GM18526 (cell line): ENCODE measurements at regions not wholly inside any gene's neighbourhood (a gene's known extent, or its start where the extent isn't known, plus 50 kb on each side); places are given as distances from the start of the nearest gene placed in this dataset.

ENCODE experiments used
- POLR2A ChIP-seq: IDR thresholded peaks from 3 replicates; pipeline ENCODE4 v1.6.1; 2011; ENCODE audit not compliant: insufficient read length; ENCODE audit errors: extremely low read depth

DNA sequence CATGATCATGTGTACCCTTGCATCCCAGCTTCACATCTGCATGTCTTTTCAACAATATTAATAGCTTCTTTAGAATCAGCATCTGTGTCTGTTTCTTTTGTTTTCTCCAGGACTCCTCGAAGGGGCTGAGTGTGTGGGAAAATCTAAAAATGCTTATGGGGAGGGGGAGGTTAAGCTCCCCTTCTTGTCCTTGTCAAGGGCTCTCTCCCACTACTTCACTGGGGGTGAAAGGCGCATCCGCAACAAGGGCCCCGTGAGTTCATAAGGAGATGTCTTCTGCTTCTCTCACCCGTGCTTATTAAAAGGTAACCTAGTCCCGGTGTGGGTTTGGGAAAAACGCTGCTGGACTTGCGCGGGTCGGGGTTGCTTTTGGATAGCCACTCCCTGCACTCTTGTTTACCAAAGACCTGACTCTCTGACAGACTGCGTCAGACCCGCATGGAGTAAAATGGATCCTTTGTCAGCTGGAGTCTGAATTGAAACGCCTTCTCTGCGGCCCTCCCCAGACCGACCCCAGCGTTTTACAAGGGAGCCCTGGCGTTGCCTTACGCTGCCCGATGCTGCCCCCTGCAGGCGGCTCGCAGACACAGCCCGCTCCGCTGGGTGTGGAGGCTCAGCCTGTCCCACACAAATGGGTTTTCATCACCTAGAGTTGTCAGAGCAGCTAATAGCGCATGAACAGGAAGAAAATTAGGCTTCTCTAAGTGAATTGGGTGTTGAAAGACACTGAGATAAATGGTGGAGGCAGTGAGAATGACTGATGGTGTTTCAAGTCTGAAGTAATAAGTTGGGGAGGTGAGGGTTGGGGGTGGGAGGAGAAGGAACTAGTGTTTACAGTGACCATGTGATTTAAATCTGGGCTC is 53.8 kb downstream of the IER5 start:
- TF ChIP-seq POLR2A, result no peak

DNA sequence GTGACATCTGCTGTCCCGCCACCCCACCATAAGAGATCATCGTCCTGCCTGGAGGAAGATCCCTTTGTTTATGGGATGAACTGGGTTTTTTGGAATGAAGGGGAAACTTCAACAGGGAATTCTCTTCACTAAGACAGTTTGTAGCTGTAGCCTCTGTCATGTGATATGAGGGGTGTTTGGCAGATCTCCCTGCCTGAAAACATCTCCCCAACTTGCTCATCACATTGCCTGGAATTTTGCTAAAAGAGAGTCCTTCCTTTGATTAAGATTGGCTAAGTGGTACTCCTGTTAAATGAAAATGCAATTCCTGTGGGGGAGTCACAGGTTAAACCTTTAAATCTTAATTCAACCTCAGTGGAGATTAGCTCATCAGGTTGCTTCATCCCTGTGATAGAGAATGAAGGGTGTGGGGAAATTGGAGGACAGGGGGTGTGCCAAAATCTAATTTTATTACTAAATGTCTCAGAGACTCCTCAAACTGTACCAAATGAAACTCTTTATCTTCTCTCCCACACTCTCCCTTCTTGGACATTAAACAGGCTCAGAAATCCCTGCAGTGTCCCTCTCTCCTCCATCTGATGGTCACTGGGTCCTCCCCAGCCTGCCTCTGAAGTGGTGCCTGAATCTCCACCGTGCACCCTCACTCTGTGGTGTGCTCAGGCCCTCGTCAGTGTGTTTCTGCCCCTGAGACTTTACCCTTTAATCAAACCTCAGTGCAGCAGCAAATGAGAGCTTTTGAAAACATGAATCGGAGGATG is 54.8 kb downstream of the IER5 start:
- no peak for TF ChIP-seq POLR2A

- no peak for TF ChIP-seq POLR2A
Measured at GRCh38 chr1:181144238-181144637, 55.7 kb downstream of the IER5 start.

DNA sequence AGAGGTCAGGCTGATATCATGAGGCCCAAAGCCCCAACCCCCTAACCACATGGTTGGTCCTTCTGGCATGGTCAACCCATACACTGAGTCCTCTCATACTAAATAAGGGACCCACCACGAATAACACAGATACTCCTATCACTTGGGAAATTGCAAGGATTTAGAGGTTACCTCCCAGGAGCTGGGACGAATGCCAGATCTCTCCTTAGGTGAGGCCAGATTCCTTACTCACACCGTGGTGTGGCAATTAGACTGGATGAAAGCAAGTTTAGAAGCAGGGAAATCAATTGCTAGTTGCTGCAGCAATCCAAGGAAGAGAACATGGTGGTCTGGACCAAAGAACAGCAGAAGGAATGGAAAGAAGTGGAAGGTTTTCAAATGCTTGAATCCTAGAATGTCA is 60.1 kb downstream of the IER5 start:
- no peak for TF ChIP-seq POLR2A

- TF ChIP-seq POLR2A, result no peak
Measured at GRCh38 chr1:181149326-181150125, 61.0 kb downstream of the IER5 start.

GRCh38 chr1:181150273-181150672 is 61.8 kb downstream of the IER5 start:
- no peak for TF ChIP-seq POLR2A

GRCh38 chr1:181150842-181151241 is 62.3 kb downstream of the IER5 start:
- no peak for TF ChIP-seq POLR2A

DNA sequence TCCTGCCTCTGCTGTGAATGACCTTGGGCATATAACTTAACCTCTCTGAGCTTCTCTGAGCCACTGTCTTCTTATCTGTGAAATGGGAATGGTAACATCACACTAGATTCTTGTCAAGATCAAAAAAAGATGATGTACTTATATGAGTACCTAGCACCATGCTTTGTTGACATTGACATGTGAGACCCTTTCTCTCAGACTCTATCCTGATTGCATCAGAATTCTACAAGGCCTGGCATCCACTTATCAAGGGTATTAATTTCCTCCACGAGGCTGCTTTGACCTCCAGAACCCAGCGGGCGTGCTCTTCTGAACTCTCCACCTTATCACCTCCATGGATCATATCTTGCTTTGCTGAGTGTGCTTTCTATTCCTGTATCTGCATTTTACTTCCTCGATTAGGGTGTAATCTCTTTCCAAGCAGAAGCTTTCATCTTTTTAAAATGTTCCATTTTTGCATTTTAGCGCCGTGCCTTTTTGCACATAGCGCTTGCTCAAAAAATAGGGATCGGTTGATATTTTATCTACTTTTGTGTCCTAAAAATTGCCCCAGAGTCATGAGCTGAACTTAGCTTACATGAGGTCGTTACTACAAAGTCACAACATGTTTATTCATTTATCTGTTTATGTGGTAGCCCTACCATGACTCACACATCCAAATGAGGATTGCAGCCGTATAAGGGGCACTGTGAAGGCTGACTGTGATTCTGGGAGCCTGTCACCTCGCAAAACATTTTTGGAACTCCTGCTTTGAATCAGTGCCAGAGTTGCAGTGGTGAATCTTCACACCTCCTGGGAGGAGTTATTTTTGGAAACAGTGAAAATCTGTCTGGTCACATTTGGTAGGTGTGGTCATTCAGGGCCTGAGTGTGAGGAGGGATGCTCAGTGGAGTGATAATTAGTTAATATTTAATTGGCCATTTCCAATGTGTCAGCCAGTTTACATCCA is 63.2 kb downstream of the IER5 start:
- no peak for TF ChIP-seq POLR2A

- TF ChIP-seq POLR2A, result peak; percentile 36
Measured at GRCh38 chr1:181152892-181153633, 64.6 kb downstream of the IER5 start.

GRCh38 chr1:181153634-181153961 is 65.1 kb downstream of the IER5 start:
- TF ChIP-seq POLR2A, result no peak

GRCh38 chr1:181155339-181155738 is 66.8 kb downstream of the IER5 start:
- TF ChIP-seq POLR2A, result no peak

DNA sequence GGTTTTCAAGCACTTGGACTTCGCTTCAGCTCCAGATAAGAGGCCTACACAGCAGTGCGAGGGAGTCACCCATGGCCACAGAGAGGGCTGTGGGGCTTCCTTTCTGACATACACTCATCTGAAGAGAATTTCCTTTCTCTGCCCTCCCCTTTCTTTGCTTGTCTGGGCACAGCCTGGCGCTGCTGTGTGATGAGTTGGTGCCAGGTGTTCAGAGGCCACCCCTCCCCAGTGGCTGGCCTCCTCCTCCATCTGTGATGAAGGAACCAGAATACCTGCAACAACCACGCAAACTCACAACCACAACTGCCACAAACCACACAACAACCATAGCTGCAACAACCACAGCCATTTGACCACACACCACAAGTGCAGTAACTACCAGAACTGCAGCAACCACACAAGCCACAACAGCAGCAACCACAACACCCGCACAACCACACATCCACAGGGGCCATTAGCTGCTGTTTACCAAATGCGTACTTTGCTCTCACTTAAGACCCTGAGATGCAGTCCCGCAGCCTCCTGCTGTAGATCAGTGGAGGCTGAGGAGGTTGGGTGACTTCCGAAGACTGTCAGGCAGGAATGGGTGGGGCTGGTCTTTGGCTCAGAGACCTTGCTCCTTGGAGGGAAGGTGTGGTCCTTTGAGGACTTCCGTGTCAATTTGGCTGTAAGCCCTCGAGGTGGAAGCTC is 71.1 kb downstream of the IER5 start:
- no peak for TF ChIP-seq POLR2A

- no peak for TF ChIP-seq POLR2A
Measured at GRCh38 chr1:181160322-181160721, 71.8 kb downstream of the IER5 start.
